GM23338 (cell line): ENCODE measurements at regions not wholly inside any gene's neighbourhood (a gene's known extent, or its start where the extent isn't known, plus 50 kb on each side); places are given as distances from the start of the nearest gene placed in this dataset.

Experiments used
- CREB1 ChIP-seq: fragments of 250-450 bp; sonication (Bioruptor Pico); IDR thresholded peaks from 2 replicates; pipeline ENCODE4 v1.5.0; 2020; ENCODE audit warnings: low read depth, mild to moderate bottlenecking, moderate library complexity
- EZH2 ChIP-seq: fragments of 200-600 bp; sonication (generic); IDR thresholded peaks from one replicate; pipeline ENCODE4 v1.8.0; 2017; ENCODE audit warnings: antibody characterized with exemption, mild to moderate bottlenecking, low read depth; ENCODE audit not compliant: unreplicated experiment
- EZH2phosphoT487 ChIP-seq: fragments of 200-600 bp; sonication (generic); IDR thresholded peaks from one replicate; pipeline ENCODE4 v1.8.1; 2018; ENCODE audit warnings: antibody characterized with exemption; ENCODE audit not compliant: unreplicated experiment
- JUNB ChIP-seq: IDR thresholded peaks from one replicate; pipeline ENCODE4 v1.6.1; 2016; ENCODE audit warnings: antibody characterized with exemption; ENCODE audit not compliant: unreplicated experiment
- POLR2AphosphoS5 ChIP-seq: IDR thresholded peaks from 2 replicates; pipeline ENCODE4 v1.6.1; 2016; ENCODE audit warnings: antibody characterized with exemption, low read depth
- STAT1 ChIP-seq: IDR thresholded peaks from one replicate; pipeline ENCODE4 v1.6.1; 2016; ENCODE audit warnings: antibody characterized with exemption; ENCODE audit not compliant: unreplicated experiment
- ZNF331 ChIP-seq: fragments of 250-450 bp; sonication (Bioruptor Pico); IDR thresholded peaks from 2 replicates; pipeline ENCODE4 v1.5.0; 2020; ENCODE audit warnings: low read depth, mild to moderate bottlenecking, moderate library complexity
- TF ChIP-seq, protein P1 (sequence below), 2 experiments: fragments of 200-600 bp in 1 of 2; sonication (generic) in 1 of 2; conservative IDR thresholded peaks; 2 replicates each; pipeline versions ENCODE4 v1.5.1 to v1.6.1; 2016 to 2017; ENCODE audit warnings: antibody characterized with exemption in 2 of 2, low read depth in 2 of 2, mild to moderate bottlenecking in 2 of 2, moderate library complexity in 1 of 2
- TF ChIP-seq, protein P2 (sequence below): IDR thresholded peaks from one replicate; pipeline ENCODE4 v1.6.1; 2018; ENCODE audit warnings: antibody characterized with exemption; ENCODE audit not compliant: unreplicated experiment

DNA sequence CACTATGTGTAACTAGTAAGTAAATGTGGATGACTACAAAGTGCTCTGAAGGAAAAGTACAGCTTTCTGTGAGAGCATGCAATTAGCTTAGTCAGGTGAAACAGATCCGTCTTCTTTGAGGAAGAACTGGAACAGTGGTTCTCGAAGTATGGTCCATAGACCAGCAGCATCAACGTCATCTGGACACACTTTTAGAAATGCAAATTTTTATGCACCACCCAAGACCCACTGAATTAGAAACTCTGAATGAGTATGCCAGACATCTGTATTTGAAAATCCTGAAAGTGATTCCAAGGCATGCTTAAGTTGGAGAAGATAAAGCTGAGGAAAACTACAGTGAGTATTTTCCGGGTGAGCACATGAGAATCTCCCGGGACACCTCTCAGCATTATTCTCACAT lies 130.7 kb upstream of the SPHKAP start:
- TF ChIP-seq, protein P1, sequence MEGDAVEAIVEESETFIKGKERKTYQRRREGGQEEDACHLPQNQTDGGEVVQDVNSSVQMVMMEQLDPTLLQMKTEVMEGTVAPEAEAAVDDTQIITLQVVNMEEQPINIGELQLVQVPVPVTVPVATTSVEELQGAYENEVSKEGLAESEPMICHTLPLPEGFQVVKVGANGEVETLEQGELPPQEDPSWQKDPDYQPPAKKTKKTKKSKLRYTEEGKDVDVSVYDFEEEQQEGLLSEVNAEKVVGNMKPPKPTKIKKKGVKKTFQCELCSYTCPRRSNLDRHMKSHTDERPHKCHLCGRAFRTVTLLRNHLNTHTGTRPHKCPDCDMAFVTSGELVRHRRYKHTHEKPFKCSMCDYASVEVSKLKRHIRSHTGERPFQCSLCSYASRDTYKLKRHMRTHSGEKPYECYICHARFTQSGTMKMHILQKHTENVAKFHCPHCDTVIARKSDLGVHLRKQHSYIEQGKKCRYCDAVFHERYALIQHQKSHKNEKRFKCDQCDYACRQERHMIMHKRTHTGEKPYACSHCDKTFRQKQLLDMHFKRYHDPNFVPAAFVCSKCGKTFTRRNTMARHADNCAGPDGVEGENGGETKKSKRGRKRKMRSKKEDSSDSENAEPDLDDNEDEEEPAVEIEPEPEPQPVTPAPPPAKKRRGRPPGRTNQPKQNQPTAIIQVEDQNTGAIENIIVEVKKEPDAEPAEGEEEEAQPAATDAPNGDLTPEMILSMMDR (conservative IDR thresholded peaks at IDR 0.05; ENCODE audit: low read depth in 2 of 2), result no peak
- TF ChIP-seq EZH2phosphoT487 (no peak), POLR2AphosphoS5 (no peak), EZH2 (no peak), CREB1 (CRISPR knock-in tag) (no peak), ZNF331 (CRISPR knock-in tag) (no peak), STAT1 (no peak), JUNB (no peak)
- TF ChIP-seq, protein P2, sequence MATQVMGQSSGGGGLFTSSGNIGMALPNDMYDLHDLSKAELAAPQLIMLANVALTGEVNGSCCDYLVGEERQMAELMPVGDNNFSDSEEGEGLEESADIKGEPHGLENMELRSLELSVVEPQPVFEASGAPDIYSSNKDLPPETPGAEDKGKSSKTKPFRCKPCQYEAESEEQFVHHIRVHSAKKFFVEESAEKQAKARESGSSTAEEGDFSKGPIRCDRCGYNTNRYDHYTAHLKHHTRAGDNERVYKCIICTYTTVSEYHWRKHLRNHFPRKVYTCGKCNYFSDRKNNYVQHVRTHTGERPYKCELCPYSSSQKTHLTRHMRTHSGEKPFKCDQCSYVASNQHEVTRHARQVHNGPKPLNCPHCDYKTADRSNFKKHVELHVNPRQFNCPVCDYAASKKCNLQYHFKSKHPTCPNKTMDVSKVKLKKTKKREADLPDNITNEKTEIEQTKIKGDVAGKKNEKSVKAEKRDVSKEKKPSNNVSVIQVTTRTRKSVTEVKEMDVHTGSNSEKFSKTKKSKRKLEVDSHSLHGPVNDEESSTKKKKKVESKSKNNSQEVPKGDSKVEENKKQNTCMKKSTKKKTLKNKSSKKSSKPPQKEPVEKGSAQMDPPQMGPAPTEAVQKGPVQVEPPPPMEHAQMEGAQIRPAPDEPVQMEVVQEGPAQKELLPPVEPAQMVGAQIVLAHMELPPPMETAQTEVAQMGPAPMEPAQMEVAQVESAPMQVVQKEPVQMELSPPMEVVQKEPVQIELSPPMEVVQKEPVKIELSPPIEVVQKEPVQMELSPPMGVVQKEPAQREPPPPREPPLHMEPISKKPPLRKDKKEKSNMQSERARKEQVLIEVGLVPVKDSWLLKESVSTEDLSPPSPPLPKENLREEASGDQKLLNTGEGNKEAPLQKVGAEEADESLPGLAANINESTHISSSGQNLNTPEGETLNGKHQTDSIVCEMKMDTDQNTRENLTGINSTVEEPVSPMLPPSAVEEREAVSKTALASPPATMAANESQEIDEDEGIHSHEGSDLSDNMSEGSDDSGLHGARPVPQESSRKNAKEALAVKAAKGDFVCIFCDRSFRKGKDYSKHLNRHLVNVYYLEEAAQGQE, result no peak
